ENCODE measurements at regions not wholly inside any gene's neighbourhood (a gene's known extent, or its start where the extent isn't known, plus 50 kb on each side); places are given as distances from the start of the nearest gene placed in this dataset.

DNA sequence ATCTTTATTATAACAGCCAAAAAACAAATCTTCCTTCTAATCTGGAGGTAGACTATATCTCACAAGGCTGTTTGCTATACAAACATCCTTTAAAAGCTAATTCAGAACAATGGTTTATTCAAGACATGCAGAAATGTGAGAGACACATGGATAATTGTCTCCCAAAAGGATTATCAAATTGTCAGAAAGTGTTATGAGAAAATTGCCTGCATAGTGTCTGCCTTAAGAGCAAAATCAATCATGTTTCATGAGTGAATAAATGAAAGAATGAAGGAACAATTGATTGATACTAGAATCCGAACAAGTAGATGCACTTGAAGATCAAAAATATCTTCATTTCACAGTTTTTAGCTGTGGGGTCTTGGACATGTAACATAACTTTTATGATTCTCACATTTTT lies 621.7 kb upstream of the BOD1L1 start:
- DNase-seq (ENCODE audit: low spot score), result no peak

DNA sequence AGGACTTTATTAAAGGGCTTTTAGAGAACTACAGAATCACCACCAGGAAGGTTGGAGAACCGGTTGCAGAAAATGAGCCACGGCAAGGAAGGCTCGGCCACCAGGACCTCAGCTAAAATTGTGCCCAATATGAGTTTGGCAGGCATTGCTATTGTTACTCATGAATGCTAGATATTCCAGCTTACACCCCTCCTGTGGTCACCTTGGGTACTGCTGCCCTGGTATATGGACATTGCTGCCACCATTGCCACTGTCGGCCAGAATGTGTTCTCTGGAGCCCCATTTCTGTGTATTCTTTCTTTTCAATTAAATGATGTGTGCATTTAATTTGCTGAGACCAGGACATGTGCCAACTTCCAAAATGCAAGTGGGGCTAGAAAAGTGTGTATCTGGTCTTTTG lies 626.7 kb upstream of the BOD1L1 start:
- DNase-seq (ENCODE audit: low spot score), result no peak

DNA sequence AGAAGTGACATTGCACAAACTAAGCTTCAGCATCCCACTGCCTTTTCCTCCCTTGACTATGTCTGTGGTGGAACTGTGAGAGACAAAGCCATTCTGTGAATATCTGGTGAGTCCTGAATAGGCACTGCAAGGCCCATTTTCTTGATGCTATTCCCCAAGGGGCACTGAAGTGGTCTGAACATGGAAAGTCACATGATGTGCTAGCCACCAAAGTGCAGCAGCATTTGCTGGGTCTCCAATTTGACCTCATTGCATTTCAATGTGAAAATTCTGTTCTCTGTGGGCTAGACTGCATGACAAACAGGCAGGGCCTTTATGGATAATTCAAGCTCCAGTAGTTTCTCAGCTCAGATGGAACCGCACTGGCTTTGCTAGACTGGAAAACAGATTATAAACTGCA lies 627.4 kb upstream of the BOD1L1 start:
- DNase-seq (ENCODE audit: low spot score), result no peak

DNA sequence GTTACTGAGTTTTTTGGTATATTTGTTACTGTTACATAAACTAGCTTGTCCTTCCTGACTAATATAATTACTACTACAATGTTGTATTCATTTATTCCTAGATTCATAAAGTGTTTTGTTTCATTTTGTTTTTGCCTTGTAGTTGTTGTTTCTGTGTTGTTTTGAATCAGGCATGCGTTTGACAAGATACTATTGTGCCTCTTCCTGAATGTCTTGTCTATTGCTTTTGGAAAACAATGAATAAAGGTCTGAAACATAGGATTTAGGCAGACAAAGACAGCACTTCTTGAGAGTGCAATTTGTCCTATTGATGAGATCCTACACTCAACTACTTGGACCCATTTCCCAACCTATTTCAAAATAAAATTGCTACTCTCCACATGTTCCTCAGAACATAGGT lies 630.4 kb upstream of the BOD1L1 start:
- DNase-seq (ENCODE audit: low spot score), result no peak

DNA sequence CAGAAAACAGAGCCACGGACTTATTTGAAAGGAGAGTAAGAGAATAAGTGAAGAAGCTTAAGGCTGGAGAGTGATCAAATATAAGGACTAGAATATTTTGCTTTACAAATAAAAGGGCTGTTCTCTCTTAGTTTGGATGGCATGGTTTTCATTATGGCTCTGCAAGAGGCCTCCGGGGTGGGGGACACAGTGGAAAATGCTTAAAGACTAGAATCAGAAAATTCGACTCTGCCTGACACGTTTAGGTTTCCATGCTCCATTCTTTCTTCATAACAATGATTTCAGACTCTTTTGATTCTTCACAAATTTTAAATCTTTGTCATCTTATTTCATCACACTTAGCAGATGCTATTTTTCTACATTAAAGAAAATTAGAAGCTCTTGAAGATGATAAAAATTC lies 632.4 kb upstream of the BOD1L1 start:
- no peak for DNase-seq (ENCODE audit: low spot score)

DNA sequence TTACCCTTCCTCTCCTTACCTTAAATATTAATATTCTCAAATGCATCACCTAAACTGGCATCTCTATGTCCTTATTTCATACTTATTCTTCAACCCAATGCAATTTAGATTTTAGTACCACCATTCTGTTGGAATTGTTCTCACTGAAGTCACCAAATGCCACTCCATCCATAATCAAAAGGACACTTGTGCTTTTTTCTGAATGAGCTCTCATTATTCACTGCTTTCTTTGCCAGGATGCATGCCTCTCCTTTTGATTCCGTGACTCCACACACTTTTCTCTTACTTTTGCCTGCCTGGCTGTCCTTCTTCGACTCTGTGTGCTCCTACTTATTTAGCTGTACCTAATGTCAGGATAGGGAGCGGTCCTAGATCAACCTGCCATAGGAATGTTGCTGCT lies 633.1 kb upstream of the BOD1L1 start:
- DNase-seq (ENCODE audit: low spot score), result no peak

DNA sequence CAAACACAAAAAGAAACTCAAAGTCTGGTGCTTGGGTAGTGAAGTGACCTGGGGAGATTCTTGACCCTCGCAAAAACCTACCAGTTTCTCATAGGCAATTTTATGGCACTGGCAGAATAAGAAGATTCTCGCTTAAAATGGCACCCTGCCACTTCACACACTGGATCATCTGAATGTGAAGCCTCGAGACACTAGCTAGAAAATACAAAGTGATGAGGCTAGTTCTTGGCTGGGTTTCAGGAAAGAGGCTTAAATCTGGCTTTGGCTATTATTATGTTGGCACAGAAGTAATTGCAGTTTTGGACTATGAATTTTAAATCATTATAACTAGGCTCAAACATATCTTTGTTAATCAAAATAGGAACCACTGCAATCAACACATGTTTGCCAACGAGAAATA lies 634.7 kb upstream of the BOD1L1 start:
- no peak for DNase-seq (ENCODE audit: low spot score)

DNA sequence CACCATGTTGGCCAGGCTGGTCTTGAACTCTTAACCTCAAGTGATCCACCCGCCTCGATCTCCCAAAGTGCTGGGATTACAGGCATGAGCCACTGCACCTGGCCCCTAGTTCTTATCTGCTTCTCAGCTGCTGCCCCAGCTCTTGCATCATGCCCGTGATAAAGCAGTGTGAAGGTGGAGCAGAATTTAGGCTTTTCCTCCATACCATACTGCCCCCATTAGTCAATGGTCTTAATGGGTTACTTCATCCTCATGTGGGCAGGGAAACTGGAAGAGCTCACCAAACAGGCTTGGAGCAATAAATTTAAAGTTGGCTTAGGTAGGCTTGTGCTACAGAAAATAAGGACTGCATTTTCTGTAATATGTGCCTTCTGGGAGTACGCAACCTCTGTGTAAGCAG lies 636.9 kb upstream of the BOD1L1 start:
- DNase-seq (ENCODE audit: low spot score), result no peak

DNA sequence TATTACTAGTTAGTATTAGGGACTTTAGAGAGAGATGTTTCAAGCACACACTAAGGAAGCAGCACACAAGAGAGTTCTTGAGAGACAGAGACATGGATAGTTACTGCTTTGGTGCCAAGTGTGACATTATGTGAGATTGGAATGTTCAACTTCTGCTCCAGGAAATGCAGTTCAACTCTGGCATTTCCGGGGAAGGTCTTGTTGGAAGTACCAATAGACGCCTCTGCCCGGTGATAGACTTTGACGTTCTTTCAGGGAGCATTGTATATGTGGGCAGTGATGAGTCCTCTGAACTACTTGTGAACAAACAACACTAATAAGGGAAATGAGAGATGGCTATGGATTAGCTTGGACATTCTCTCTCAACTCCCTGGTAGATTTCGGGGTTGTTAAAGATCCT lies 638.1 kb upstream of the BOD1L1 start:
- no peak for DNase-seq (ENCODE audit: low spot score)

DNA sequence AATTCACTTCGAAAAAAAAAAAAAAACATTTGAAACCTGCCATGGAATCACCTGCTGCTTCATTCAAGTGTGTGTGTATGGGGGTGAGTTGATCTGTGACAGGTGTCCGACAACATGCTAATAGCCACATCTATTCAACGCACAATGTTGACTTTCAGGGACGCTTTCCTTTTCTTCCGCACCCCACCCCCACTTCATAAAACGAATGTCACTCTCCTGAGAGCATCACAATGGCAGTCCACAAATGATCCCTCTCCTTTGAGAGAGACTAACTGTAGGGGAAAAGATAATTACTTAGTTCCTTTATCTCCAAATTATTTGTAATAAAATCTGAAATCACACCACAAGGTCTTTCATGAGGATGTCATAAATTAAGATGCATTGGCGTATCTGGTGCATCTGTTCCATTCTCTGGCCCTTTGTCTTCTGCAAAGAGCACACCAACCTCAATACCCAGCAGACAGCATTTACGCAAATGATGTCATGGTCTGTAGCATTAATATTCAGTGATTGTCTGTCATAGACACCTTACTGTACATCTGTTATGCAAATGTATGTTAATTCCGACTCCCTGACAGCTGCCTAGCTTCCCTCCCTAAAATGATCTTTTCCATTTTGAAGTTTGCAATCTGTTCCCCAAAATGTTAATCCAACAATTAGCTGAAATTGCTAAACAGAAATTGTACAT lies 640.0 kb upstream of the BOD1L1 start:
- no peak for DNase-seq (ENCODE audit: low spot score)

DNA sequence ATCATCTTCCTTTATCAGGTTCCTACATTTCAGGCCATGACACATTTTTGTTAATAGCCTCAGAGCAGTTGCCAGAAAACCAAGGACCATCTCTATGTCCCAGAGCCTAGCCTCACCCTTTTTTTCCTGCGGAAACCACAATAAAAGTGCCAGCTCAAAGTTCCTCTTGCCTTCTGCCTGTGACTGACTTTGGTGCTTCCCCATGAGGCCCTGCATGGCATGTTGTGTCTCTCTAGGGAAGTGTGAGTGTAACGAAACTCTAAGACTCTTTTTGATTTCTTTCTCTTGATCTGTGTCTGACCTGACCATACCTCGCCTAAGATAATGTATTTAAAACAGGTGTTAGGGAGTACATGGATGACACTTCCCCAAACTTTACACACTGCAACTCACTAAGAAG lies 642.3 kb upstream of the BOD1L1 start:
- peak; percentile 49 for DNase-seq (ENCODE audit: low spot score)

DNA sequence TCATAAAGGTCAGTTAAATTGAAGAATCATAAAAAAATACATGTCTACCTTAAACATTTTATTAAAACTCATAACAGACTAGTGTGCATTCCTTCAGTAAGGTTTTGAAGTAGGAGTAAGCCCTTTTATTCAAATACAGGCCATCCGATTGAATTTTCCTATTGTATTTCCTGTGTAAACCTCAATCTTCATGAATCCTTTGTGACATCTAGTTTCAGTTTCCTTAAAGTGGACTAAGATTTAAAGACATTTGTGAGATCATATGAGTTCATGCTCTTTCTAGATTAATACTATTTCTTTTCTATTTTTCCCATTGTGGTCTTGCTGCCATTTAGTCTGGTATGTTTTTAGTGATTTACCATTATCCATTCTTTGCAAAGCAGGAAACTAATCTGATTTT lies 644.7 kb upstream of the BOD1L1 start:
- no peak for DNase-seq (ENCODE audit: low spot score)

DNA sequence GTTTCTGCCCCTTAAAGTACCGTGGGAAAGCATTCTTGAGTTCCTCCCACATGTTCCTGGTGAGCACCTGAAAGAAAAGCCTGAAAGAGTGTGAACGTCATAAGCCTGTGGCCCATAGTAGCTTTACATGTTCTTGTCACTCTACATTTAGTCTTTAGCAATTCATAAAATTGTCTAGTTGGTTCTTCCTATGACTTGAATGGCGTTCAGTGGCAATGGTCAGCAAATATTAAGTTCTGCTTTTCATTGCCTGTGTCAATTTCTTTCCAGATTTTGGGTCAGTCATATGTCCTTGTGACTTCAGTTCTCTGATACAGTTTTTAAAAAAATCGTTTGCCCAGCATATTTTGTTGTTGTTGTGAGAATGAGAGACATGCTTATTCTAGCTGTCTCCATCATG lies 650.0 kb upstream of the BOD1L1 start:
- no peak for DNase-seq (ENCODE audit: low spot score)

DNA sequence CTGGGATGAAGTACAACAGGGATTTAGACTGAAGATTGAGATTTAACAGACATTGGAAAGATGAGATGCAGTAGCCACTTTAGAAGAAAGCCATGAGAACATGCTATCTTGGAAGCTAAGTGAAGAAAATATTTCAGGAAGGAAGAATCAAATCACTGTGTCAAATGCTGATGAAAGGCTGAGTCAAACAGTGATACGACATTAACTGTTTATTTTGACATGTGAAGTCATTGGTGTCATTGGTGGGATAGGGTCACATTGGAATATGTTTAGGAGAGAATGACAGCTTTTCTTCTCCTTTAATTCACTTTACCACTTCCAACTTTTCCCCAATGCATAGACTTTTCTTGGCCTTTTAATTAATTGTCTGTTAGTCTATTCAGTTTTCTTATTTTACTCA lies 653.0 kb upstream of the BOD1L1 start:
- DNase-seq (ENCODE audit: low spot score), result no peak

DNA sequence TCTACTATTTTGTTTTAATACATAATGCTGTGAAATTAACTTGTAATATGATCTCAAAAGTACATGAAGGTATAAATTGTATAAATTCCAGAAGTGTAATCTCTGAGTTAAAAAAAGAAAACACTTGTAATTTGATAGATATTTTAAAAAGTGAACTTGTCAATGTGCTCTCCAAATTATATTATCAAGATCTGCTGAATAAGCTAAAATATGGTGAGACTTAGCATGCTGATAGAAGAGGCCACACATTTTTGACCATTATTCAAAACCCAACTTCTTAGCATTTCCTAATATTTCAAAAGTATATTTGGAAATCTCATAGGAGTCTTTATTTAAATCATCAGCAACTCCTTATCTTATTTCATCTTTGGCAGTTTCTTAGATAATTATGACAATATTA lies 657.1 kb upstream of the BOD1L1 start:
- no peak for DNase-seq (ENCODE audit: low spot score)

DNA sequence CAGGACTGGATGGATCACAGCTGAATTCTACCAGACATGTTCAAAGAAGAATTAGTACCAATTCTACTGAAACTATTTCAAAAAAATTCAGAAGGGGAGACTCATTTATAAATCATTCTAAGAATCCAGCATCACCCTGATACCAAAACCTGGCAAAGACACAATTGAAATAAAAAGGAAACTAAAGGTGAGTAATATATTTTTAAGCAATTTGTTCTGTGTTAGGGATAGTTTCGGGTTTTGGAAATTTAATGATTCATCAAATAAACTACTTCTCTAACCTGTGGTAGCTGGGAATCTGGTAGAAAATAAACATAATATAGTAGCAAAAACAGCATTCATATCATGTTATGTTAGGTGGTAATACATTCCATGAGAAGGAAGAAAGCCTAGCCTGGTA lies 662.2 kb upstream of the BOD1L1 start:
- no peak for DNase-seq (ENCODE audit: low spot score)

DNA sequence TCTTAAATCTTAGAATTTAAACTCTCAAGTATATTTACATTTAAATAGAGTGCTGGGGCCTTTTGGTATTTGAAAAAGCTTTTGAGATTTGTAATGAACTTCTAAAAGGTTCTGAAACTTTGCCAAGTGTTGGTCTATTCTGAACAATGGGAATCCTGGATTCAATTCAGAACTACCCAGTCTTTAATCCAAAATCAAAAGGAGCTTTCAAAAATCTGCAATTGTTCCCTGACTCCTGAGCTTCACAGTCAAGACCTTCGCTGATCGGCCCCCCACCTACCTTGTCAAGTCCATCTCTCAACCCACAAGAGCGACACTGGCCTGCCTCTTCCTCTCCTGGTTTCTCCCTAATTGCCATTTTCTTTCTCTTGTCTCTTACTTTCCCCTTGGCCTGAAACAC lies 666.1 kb upstream of the BOD1L1 start:
- DNase-seq (ENCODE audit: low spot score), result no peak

DNA sequence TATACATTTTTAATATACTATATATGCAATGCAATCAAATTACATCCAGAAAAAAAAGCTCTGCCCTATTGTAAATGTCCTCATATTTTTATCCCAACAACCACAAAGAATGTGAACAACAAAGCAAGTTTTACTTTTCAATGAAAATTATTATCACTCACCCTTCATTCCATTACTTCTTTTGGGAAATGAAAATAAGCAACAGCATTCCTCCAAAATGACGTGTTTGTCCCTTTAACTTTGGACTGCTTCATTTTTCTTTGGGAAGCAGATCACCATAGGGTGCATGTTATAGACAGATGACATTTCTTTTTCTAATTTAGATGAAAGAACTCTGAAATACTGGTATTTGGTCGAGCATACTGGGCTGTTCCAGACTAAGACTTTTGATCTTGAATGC lies 667.1 kb upstream of the BOD1L1 start:
- DNase-seq (ENCODE audit: low spot score), result no peak

DNA sequence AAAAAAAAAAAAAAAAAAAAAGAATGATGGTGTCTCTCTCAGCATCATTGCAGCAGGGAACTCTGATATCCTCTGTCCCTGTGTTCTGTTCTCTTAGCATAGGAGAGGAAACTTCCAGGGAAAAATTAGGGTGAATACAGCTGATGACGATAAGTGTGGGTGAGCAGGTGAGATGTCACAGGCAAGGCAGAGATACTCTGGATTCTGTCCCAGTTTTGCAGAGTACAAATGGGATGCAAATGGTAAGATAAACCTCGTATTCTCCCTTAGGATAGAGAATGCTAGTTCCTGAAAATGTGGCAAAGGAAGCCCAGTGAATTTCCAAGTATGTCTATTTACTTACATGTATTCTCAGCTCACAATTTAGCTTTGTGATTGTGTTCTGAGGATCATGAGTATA lies 671.6 kb upstream of the BOD1L1 start:
- peak; percentile 67 for DNase-seq (ENCODE audit: low spot score)

DNA sequence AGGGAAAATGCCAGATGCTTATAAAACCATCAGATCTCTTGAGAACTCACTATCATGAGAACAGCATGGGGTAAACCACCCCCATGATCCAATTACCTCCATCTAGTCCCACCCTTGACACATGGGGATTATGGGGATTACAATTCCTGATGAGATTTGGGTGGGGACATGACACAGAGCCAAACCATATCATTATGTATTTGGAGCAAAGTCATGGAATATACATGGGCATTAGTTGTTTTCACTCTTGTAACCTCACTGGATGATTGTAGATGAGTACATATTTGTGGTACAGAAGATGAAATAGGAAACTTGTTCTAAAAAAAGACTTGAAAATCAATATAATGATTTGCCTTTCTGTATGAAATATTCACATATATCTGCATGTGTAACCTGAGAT lies 674.5 kb upstream of the BOD1L1 start:
- DNase-seq (ENCODE audit: low spot score), result no peak

DNA sequence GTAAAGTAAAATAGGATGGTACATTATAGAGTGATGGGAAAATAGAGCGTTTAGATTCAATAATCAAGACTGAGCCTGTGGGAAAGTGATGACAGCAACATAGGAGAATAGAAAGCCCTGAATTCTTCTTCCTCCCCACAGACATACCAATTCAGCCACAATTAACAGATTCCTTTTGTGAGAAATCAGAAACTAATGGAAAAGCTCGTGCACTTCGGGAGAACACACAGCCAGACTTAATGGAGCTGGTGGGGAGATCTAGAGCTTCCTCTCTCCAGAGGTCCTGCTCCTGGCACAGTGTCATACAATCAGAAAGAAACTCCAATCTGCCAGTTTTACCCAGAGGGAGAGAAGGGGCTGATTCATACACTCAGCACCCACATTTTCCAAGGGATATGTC lies 676.3 kb upstream of the BOD1L1 start:
- no peak for DNase-seq (ENCODE audit: low spot score)

DNA sequence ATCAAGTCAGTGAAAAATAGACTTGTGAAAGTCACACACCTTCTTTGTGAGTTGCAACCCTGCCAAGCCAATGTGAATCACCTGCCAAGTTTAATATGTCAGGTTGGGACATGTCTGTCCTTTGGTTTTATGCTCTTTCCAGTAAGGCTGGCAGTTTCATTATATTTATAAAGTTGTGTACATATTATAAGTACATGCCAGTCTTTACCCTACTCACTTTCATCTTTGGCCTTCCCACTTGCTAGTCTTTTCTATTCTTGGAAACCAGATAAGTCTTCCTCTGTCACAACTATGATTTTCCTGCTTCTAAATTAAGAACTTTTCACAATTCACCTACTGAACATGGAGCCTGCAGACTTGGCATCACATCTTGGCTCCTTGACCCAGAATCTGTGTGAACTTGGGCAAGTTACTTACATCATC lies 680.7 kb upstream of the BOD1L1 start:
- no peak for DNase-seq (ENCODE audit: low spot score)

DNA sequence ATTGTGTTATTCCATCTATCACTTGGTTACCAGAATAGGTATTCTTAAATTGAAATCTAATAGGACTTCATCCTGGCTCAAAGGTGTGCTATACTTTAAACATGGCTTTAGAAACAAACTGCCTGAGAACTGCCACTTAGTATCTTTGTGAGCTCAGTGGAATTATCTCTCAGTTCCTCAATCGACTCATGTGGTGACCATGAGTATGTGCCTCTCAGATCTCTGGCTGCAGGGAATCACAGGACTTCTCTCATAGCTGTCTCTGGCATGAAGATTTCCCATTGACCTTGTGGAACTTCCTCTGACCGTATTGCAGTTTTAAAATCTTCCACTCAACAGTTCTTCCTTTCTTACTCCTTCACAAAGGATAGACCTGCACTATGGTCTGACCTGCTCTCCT lies 681.9 kb upstream of the BOD1L1 start:
- no peak for DNase-seq (ENCODE audit: low spot score)

DNA sequence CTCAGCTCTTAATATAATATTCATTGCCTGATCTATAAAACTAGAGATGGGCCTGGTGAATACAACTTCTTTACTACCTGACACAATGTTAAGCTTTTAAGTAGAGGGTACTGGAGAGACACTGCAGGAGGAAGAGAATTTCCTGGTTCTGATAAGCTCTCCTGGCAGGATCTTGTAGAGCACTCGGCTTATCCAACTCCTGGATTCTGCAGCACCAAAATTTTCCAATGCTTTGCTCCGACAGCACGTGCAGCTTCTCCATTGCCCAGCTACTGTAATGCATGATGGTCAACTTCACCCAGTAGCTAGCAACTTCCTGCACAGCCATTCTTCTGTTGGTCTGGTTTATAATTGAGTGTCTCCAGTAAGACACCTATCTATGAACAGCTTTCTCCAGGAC lies 686.2 kb upstream of the BOD1L1 start:
- DNase-seq (ENCODE audit: low spot score), result no peak

DNA sequence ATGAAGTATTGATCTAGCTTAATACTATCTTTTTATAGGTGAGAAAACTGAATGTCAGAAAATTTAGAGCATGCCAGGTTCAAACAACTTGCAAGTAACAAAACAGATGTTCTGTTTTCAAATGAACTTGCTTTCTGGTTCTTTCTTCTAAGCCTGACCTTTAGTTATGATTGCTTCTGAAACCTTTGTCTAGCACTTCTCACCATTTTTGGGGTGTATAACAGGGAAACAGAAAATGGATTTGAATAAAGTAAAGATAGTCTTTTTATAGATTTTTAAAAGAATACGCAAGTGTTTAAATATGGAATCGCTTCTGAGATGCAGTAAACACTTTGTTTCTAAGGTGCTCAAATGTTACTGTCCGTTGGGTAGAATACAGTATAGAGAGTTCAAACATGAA lies 687.2 kb upstream of the CPEB2 start:
- no peak for DNase-seq (ENCODE audit: low spot score)

Measured in putamen (tissue), 1 donor.